ENCODE measurements at regions not wholly inside any gene's neighbourhood (a gene's known extent, or its start where the extent isn't known, plus 50 kb on each side); places are given as distances from the start of the nearest gene placed in this dataset.

GRCh38 chr10:29012926-29013554, 275.8 kb upstream of the LYZL1 start:
- DNase-seq (ENCODE audit: low read depth, low spot score), result no peak
- no peak for ATAC-seq
- TF ChIP-seq RAD21 (IDR thresholded peaks at IDR 0.05; ENCODE audit: low read depth) (no peak), FOSL1 (IDR thresholded peaks at IDR 0.05; ENCODE audit: low read depth) (no peak), ZBTB33 (IDR thresholded peaks at IDR 0.05; ENCODE audit: extremely low read depth, insufficient replicate concordance, low read length) (no peak), POLR2A (IDR thresholded peaks at IDR 0.05; ENCODE audit: borderline replicate concordance, extremely low read depth, insufficient read depth, insufficient read length) (no peak), ZNF274 (IDR thresholded peaks at IDR 0.05; ENCODE audit: low read depth, low read length) (no peak), CTCF (IDR thresholded peaks at IDR 0.05 in 2 of 3, conservative IDR thresholded peaks at IDR 0.05 in 1 of 3; ENCODE audit: borderline replicate concordance in 1 of 3, insufficient read depth in 1 of 3, low read depth in 2 of 3, low read length in 2 of 3) (no peak), YY1 (IDR thresholded peaks at IDR 0.05; ENCODE audit: extremely low read depth, insufficient replicate concordance, low read depth, low read length) (no peak), POLR2AphosphoS5 (IDR thresholded peaks at IDR 0.05; ENCODE audit: low read depth, low read length) (no peak)
- no peak overlapping the region for H3K9ac ChIP-seq (ENCODE audit: low read length)
- intact Hi-C loops (cut with micrococcal nuclease), result no loop called here
- no peaks in the 10 kb centered on the region for H3K9me2 ChIP-seq (ENCODE audit: insufficient read depth)
- H3K4me1 ChIP-seq (ENCODE audit: control insufficient read depth in 1 of 2, insufficient read depth in 2 of 2, low read length in 2 of 2), result no peaks in the 10 kb centered on the region
- no peaks in the 10 kb centered on the region for H3K79me2 ChIP-seq (ENCODE audit: insufficient read depth, low read length)
- H3K4me2 ChIP-seq (ENCODE audit: low read length), result no peak overlapping the region
- CTCF ChIA-PET, result no interaction called here
- H3K4me3 ChIP-seq (replicated peaks in 1 of 2; ENCODE audit: low read depth in 1 of 2, low read length in 2 of 2), result no peak overlapping the region
- POLR2A ChIA-PET, result no interaction called here
- no peak overlapping the region for H3K27ac ChIP-seq (ENCODE audit: low read depth, low read length)
- no TSS peak for BruUV-seq (replicated peaks)
- H3K9me3 ChIP-seq (ENCODE audit: control insufficient read depth in 1 of 2, insufficient read depth in 1 of 2, low read depth in 1 of 2, low read length in 2 of 2), result no peaks in the 10 kb centered on the region; a peak in 1 of 4 replicates
- H3K27me3 ChIP-seq (ENCODE audit: insufficient read depth, low read length), result no peaks in the 10 kb centered on the region
- H3K36me3 ChIP-seq (ENCODE audit: control insufficient read depth in 1 of 2, insufficient read depth in 2 of 2, low read length in 2 of 2), result no peaks in the 10 kb centered on the region
- H2AFZ ChIP-seq (ENCODE audit: low read depth, low read length, poor library complexity, severe bottlenecking), result no peak overlapping the region
- RAD21 ChIA-PET (ENCODE audit: low non-redundant PET in 1 of 2, low total read pairs in 2 of 2, uncharacterized antibody in 2 of 2, unreplicated experiment in 2 of 2), result no interaction called here
- H4K20me1 ChIP-seq (ENCODE audit: insufficient read depth), result no peaks in the 10 kb centered on the region

Data from HCT116 (cell line).